ENCODE measurements at regions not wholly inside any gene's neighbourhood (a gene's known extent, or its start where the extent isn't known, plus 50 kb on each side); places are given as distances from the start of the nearest gene placed in this dataset.

DNA sequence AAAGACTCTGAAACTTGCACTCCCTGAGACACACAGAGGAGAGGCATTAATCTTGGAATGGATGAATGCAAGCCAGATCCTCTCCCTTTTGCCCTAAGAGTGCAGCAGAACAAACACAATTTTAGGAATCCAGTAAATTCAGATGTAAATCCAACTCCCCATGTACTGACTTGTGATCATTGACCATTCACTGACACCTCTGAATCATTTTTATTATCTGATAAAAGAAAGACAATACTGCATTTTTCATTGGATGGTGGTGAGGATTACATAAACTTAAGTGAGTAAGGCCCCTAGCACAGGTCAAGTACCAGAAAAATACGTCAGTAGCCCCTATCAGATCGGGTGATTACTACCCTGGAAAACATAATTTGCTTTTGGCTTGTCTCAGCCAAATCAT, 782.9 kb upstream of the API5 start:
- Histone ChIP-seq H3K79me1 (ENCODE audit: low read length) (no peaks in the 10 kb centered on the region), H4K91ac (ENCODE audit: low read depth, low read length) (no peak overlapping the region), H2BK120ac (ENCODE audit: insufficient read depth, low read length, poor library complexity) (no peak overlapping the region), H3K4me1 (ENCODE audit: control insufficient read depth in 1 of 2, insufficient read depth in 2 of 2, low read length in 2 of 2) (no peaks in the 10 kb centered on the region), H3K36me3 (ENCODE audit: control insufficient read depth in 1 of 2, insufficient read depth in 2 of 2, low read length in 2 of 2) (no peaks in the 10 kb centered on the region), H3K14ac (ENCODE audit: low read length) (no peak overlapping the region), H3K27me3 (ENCODE audit: insufficient read depth, low read length) (no peaks in the 10 kb centered on the region), H4K8ac (ENCODE audit: low read depth, low read length) (no peak overlapping the region), H3K9me3 (ENCODE audit: insufficient read depth, low read depth, low read length) (no peaks in the 10 kb centered on the region), H2BK5ac (ENCODE audit: low read depth, low read length, poor library complexity) (no peak overlapping the region), H2AK5ac (ENCODE audit: low read length) (no peak overlapping the region), H4K12ac (ENCODE audit: low read depth, low read length) (no peak overlapping the region), H3K27ac (ENCODE audit: low read depth, low read length) (no peak overlapping the region), H3K23ac (ENCODE audit: low read length) (no peak overlapping the region), H2AFZ (ENCODE audit: insufficient read depth, low read length, poor library complexity) (no peak overlapping the region), H3K79me2 (ENCODE audit: control insufficient read depth, insufficient read depth, low read length, poor library complexity) (no peaks in the 10 kb centered on the region), H3K4me3 (ENCODE audit: low read depth, low read length) (no peak overlapping the region), H2BK12ac (ENCODE audit: low read length) (no peak overlapping the region), H3K18ac (ENCODE audit: low read length) (no peak overlapping the region), H3K4ac (ENCODE audit: low read depth, low read length) (no peak overlapping the region), H3K9ac (ENCODE audit: low read length) (no peak overlapping the region), H3K4me2 (ENCODE audit: low read length) (no peak overlapping the region)
- no CpG with 5 or more reads among the region's 2 CpGs for WGBS (ENCODE audit: extremely low coverage, insufficient coverage, insufficient read length)
- DNase-seq = peak in 1 of 2 donors; percentile 15

GRCh38 chr11:42536611-42537360, 775.0 kb upstream of the API5 start:
- Histone ChIP-seq H2AK5ac (ENCODE audit: low read length) (no peak overlapping the region), H3K4me1 (ENCODE audit: control insufficient read depth in 1 of 2, insufficient read depth in 2 of 2, low read length in 2 of 2) (no peaks in the 10 kb centered on the region), H3K4me3 (ENCODE audit: low read depth, low read length) (no peak overlapping the region), H3K27ac (ENCODE audit: low read depth, low read length) (no peak overlapping the region), H3K27me3 (ENCODE audit: insufficient read depth, low read length) (no peaks in the 10 kb centered on the region), H4K12ac (ENCODE audit: low read depth, low read length) (peak overlapping the region; percentile 70), H3K79me2 (ENCODE audit: control insufficient read depth, insufficient read depth, low read length, poor library complexity) (no peaks in the 10 kb centered on the region), H3K36me3 (ENCODE audit: control insufficient read depth in 1 of 2, insufficient read depth in 2 of 2, low read length in 2 of 2) (no peaks in the 10 kb centered on the region), H3K9me3 (ENCODE audit: insufficient read depth, low read depth, low read length) (no peaks in the 10 kb centered on the region), H2BK120ac (ENCODE audit: insufficient read depth, low read length, poor library complexity) (no peak overlapping the region), H4K8ac (ENCODE audit: low read depth, low read length) (no peak overlapping the region), H3K9ac (ENCODE audit: low read length) (no peak overlapping the region), H2BK12ac (ENCODE audit: low read length) (no peak overlapping the region), H2BK5ac (ENCODE audit: low read depth, low read length, poor library complexity) (no peak overlapping the region), H4K91ac (ENCODE audit: low read depth, low read length) (no peak overlapping the region), H3K18ac (ENCODE audit: low read length) (no peak overlapping the region), H3K4ac (ENCODE audit: low read depth, low read length) (no peak overlapping the region), H3K79me1 (ENCODE audit: low read length) (no peaks in the 10 kb centered on the region), H3K14ac (ENCODE audit: low read length) (no peak overlapping the region), H3K4me2 (ENCODE audit: low read length) (no peak overlapping the region), H2AFZ (ENCODE audit: insufficient read depth, low read length, poor library complexity) (no peak overlapping the region), H3K23ac (ENCODE audit: low read length) (no peak overlapping the region)
- no CpG with 5 or more reads among the region's 5 CpGs for WGBS (ENCODE audit: extremely low coverage, insufficient coverage, insufficient read length)
- no peak for DNase-seq

DNA sequence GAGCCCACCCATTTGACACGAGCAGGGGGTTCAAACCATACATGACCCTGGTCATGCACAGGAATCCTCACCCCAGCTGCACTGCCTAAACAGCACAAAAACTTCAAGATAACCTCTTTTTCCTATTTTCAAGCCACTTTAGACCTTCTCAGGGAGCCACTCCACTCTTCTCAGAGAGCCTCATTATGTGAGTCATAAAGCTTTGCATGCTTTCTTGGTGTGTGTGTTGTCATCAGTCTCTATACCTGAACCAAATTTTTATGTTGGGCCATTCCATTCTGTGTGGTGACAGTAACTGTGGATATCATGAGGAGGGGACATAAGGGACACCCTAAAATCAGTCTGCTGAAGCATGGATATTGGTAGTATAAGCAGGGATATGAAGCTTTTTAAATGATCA, 769.5 kb upstream of the API5 start:
- no peaks in the 10 kb centered on the region for H3K79me1 ChIP-seq (ENCODE audit: low read length)
- H3K18ac ChIP-seq (ENCODE audit: low read length) = no peak overlapping the region
- no peak overlapping the region for H3K27ac ChIP-seq (ENCODE audit: low read depth, low read length)
- DNase-seq = no peak
- H2BK120ac ChIP-seq (ENCODE audit: insufficient read depth, low read length, poor library complexity) = no peak overlapping the region
- no peak overlapping the region for H4K8ac ChIP-seq (ENCODE audit: low read depth, low read length)
- no peak overlapping the region for H4K91ac ChIP-seq (ENCODE audit: low read depth, low read length)
- H4K12ac ChIP-seq (ENCODE audit: low read depth, low read length) = no peak overlapping the region
- H3K4me3 ChIP-seq (ENCODE audit: low read depth, low read length) = no peak overlapping the region
- no peak overlapping the region for H3K4ac ChIP-seq (ENCODE audit: low read depth, low read length)
- no peak overlapping the region for H2AFZ ChIP-seq (ENCODE audit: insufficient read depth, low read length, poor library complexity)
- H3K9ac ChIP-seq (ENCODE audit: low read length) = no peak overlapping the region
- H3K9me3 ChIP-seq (ENCODE audit: insufficient read depth, low read depth, low read length) = no peaks in the 10 kb centered on the region
- WGBS (ENCODE audit: extremely low coverage, insufficient coverage, insufficient read length) = no CpG with 5 or more reads among the region's 1 CpG
- no peaks in the 10 kb centered on the region for H3K36me3 ChIP-seq (ENCODE audit: control insufficient read depth in 1 of 2, insufficient read depth in 2 of 2, low read length in 2 of 2)
- H3K79me2 ChIP-seq (ENCODE audit: control insufficient read depth, insufficient read depth, low read length, poor library complexity) = no peaks in the 10 kb centered on the region
- H3K4me1 ChIP-seq (ENCODE audit: control insufficient read depth in 1 of 2, insufficient read depth in 2 of 2, low read length in 2 of 2) = no peaks in the 10 kb centered on the region
- H2BK5ac ChIP-seq (ENCODE audit: low read depth, low read length, poor library complexity) = no peak overlapping the region
- H3K4me2 ChIP-seq (ENCODE audit: low read length) = no peak overlapping the region
- H2AK5ac ChIP-seq (ENCODE audit: low read length) = no peak overlapping the region
- H2BK12ac ChIP-seq (ENCODE audit: low read length) = no peak overlapping the region
- H3K14ac ChIP-seq (ENCODE audit: low read length) = no peak overlapping the region
- no peaks in the 10 kb centered on the region for H3K27me3 ChIP-seq (ENCODE audit: insufficient read depth, low read length)
- H3K23ac ChIP-seq (ENCODE audit: low read length) = no peak overlapping the region

DNA sequence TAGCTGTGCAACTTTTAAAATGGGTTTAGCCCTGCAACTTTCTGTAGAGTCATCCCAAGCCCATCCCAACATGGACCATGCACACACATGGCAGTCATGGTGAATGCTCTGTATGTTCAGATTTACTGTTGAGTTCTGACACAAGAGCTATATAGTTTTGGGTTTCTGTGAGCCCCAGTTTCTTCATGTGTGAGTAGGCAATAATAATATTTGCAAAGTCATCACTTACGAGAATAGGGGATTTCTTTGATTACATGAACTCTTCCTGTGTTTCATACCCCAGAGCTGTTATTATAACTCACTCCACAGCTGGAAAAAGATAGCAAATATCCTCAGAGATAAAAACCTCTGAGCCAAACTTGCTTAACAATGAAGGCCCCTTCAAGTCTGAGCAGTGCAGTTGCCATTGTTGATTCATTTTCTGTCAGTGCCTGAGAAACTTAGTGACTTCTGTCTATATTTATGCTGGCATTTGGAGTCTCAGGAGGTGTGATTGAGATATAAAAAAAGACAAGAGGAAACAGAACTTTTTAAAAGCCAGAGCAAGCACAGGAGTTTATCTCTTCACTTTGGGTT, 767.9 kb upstream of the API5 start:
- no peak overlapping the region for H3K14ac ChIP-seq (ENCODE audit: low read length)
- no peak overlapping the region for H2BK120ac ChIP-seq (ENCODE audit: insufficient read depth, low read length, poor library complexity)
- no CpG with 5 or more reads among the region's 1 CpG for WGBS (ENCODE audit: extremely low coverage, insufficient coverage, insufficient read length)
- no peak overlapping the region for H2BK5ac ChIP-seq (ENCODE audit: low read depth, low read length, poor library complexity)
- H3K23ac ChIP-seq (ENCODE audit: low read length) = no peak overlapping the region
- no peaks in the 10 kb centered on the region for H3K79me2 ChIP-seq (ENCODE audit: control insufficient read depth, insufficient read depth, low read length, poor library complexity)
- no peak overlapping the region for H3K27ac ChIP-seq (ENCODE audit: low read depth, low read length)
- H3K36me3 ChIP-seq (ENCODE audit: control insufficient read depth in 1 of 2, insufficient read depth in 2 of 2, low read length in 2 of 2) = no peaks in the 10 kb centered on the region
- H2BK12ac ChIP-seq (ENCODE audit: low read length) = no peak overlapping the region
- no peak overlapping the region for H4K12ac ChIP-seq (ENCODE audit: low read depth, low read length)
- no peaks in the 10 kb centered on the region for H3K4me1 ChIP-seq (ENCODE audit: control insufficient read depth in 1 of 2, insufficient read depth in 2 of 2, low read length in 2 of 2)
- H4K8ac ChIP-seq (ENCODE audit: low read depth, low read length) = no peak overlapping the region
- no peak overlapping the region for H3K18ac ChIP-seq (ENCODE audit: low read length)
- no peaks in the 10 kb centered on the region for H3K27me3 ChIP-seq (ENCODE audit: insufficient read depth, low read length)
- H3K9ac ChIP-seq (ENCODE audit: low read length) = no peak overlapping the region
- no peak overlapping the region for H3K4me3 ChIP-seq (ENCODE audit: low read depth, low read length)
- H3K9me3 ChIP-seq (ENCODE audit: insufficient read depth, low read depth, low read length) = no peaks in the 10 kb centered on the region
- no peaks in the 10 kb centered on the region for H3K79me1 ChIP-seq (ENCODE audit: low read length)
- no peak overlapping the region for H4K91ac ChIP-seq (ENCODE audit: low read depth, low read length)
- H3K4me2 ChIP-seq (ENCODE audit: low read length) = no peak overlapping the region
- DNase-seq = no peak
- H2AFZ ChIP-seq (ENCODE audit: insufficient read depth, low read length, poor library complexity) = no peak overlapping the region
- no peak overlapping the region for H3K4ac ChIP-seq (ENCODE audit: low read depth, low read length)
- H2AK5ac ChIP-seq (ENCODE audit: low read length) = no peak overlapping the region
